Natural killer cell treated with Interleukin-12 subunit alpha and Interleukin-12 subunit beta and Interleukin-15 and Interleukin-18, amount 100 ng/mL, for 72 hours (primary cell): ENCODE measurements at regions not wholly inside any gene's neighbourhood (a gene's known extent, or its start where the extent isn't known, plus 50 kb on each side); places are given as distances from the start of the nearest gene placed in this dataset.

Source experiments
- ATAC-seq, 2 donors: fragments of 150-1000 bp; cut with Tn5 transposase in 1 of 2; sonication (Bioruptor Pico), chemical (Tn5 transposase) in 1 of 2; 2 replicates each; pipeline ENCODE4 v1.10.0; 2021
- DNase-seq: peaks from one replicate; pipeline ENCODE4 v3.0.0; 2022; ENCODE audit warnings: low spot score
- H3K27ac Mint-ChIP-seq, 2 donors: 1 replicate in 1 of 2; 2 replicates in 1 of 2; pipeline ENCODE4 v1.8.0; 2022; ENCODE audit warnings: mixed read lengths in 2 of 2, mild to moderate bottlenecking in 1 of 2, moderate library complexity in 1 of 2
- H3K27me3 Mint-ChIP-seq, 2 donors: 1 replicate in 1 of 2; 2 replicates in 1 of 2; pipeline ENCODE4 v1.8.0; 2022; ENCODE audit warnings: mixed read lengths in 2 of 2
- H3K36me3 Mint-ChIP-seq: one replicate; pipeline ENCODE4 v1.8.0; 2022; ENCODE audit warnings: mixed read lengths
- H3K4me1 Mint-ChIP-seq, 2 donors: 1 replicate in 1 of 2; 2 replicates in 1 of 2; pipeline ENCODE4 v1.8.0; 2022; ENCODE audit warnings: low read depth in 2 of 2, mixed read lengths in 2 of 2, mild to moderate bottlenecking in 1 of 2
- H3K4me3 Mint-ChIP-seq: one replicate; pipeline ENCODE4 v1.8.0; 2022; ENCODE audit warnings: mixed read lengths
- H3K9me3 Mint-ChIP-seq: 2 replicates; pipeline ENCODE4 v1.8.0; 2022; ENCODE audit warnings: mixed read lengths

GRCh38 chr1:181350131-181350530 lies 133.2 kb upstream of the CACNA1E start:
- H3K4me3 Mint-ChIP-seq, result no peak overlapping the region
- no peaks in the 10 kb centered on the region for H3K4me1 Mint-ChIP-seq
- DNase-seq (no peak), ATAC-seq (no peak)
- H3K36me3 Mint-ChIP-seq, result no peaks in the 10 kb centered on the region
- peaks cover 0 to 8% of the 10 kb centered on the region in 2 donors for H3K27me3 Mint-ChIP-seq
- no peaks in the 10 kb centered on the region for H3K9me3 Mint-ChIP-seq
- no peak overlapping the region for H3K27ac Mint-ChIP-seq

DNA sequence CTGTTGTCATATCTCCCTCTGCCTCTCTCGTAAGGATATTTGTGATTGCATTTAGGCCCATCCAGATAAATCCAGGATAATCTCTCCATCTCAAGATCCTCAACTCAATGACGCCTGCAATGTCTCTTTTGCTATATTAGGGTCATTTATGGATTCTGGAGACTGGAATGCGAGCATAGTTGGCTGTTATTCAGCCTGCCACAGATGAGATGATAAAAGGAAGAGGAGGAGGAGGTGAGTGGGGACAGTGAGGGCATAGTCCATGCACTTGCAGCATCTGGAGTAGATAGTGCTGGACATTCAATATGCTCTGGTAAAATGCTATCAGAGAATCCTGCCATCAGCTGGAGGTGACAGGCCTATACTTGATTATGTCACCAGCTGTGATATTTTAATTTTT lies 131.6 kb upstream of the CACNA1E start:
- DNase-seq, result no peak
- no peak overlapping the region for H3K4me3 Mint-ChIP-seq
- no peak overlapping the region for H3K27ac Mint-ChIP-seq
- H3K27me3 Mint-ChIP-seq, result peaks cover 0 to 8% of the 10 kb centered on the region in 2 donors
- no peaks in the 10 kb centered on the region for H3K4me1 Mint-ChIP-seq
- H3K9me3 Mint-ChIP-seq, result no peaks in the 10 kb centered on the region
- no peaks in the 10 kb centered on the region for H3K36me3 Mint-ChIP-seq
- no peak for ATAC-seq

GRCh38 chr1:181352695-181353094 lies 130.6 kb upstream of the CACNA1E start:
- no peak overlapping the region for H3K4me3 Mint-ChIP-seq
- peaks cover 2 to 17% of the 10 kb centered on the region in 2 donors for H3K27me3 Mint-ChIP-seq
- no peaks in the 10 kb centered on the region for H3K9me3 Mint-ChIP-seq
- H3K4me1 Mint-ChIP-seq, result no peaks in the 10 kb centered on the region
- no peak overlapping the region for H3K27ac Mint-ChIP-seq
- no peak for ATAC-seq
- DNase-seq, result no peak
- H3K36me3 Mint-ChIP-seq, result no peaks in the 10 kb centered on the region

DNA sequence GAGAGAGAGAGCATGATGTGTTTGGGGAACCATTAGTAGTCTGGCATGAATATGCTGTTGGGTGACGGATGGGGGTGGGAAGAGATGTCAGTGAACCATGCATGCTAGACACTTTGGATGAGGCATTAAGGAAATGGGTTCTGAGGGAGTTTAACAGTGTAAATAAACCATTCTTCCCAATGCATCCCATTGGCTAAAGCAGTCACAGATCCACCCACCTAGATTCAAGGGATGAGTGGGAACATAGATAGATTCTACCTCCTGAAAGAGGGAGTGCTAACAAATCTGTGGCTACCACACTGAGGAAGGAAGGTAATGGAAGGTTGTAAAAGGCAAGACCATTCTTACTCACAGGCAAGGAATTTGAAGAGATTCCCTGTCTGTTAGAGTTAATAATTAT lies 129.8 kb upstream of the CACNA1E start:
- Mint-ChIP-seq H3K27ac (no peak overlapping the region), H3K36me3 (no peaks in the 10 kb centered on the region), H3K27me3 (peaks cover 2 to 23% of the 10 kb centered on the region in 2 donors), H3K4me1 (no peaks in the 10 kb centered on the region), H3K4me3 (no peak overlapping the region), H3K9me3 (no peaks in the 10 kb centered on the region)
- DNase-seq (no peak), ATAC-seq (no peak)

DNA sequence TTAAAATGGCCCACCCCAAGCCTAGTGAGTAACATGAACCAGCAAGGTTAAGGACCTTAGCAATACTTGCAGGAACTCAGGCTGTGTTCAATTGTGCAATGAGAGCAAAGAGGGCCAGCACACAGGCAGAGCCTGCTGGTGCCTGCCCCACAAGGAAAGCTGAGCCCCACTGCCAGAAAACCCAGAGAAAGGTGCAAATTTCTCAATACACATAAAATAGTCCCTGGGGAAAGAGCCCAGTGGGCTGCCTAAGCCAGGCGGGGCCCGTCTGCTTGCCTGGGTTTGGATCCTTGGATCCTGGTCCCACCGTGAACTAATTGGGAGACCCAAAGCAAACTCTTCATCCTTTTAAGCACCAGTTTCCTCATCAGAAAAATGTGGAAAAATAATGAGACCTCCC lies 128.5 kb upstream of the CACNA1E start:
- ATAC-seq, result no peak
- Mint-ChIP-seq H3K9me3 (no peaks in the 10 kb centered on the region), H3K27ac (no peak overlapping the region), H3K36me3 (no peaks in the 10 kb centered on the region), H3K4me1 (no peaks in the 10 kb centered on the region), H3K27me3 (peaks cover 5 to 31% of the 10 kb centered on the region in 2 donors), H3K4me3 (no peak overlapping the region)
- no peak for DNase-seq

DNA sequence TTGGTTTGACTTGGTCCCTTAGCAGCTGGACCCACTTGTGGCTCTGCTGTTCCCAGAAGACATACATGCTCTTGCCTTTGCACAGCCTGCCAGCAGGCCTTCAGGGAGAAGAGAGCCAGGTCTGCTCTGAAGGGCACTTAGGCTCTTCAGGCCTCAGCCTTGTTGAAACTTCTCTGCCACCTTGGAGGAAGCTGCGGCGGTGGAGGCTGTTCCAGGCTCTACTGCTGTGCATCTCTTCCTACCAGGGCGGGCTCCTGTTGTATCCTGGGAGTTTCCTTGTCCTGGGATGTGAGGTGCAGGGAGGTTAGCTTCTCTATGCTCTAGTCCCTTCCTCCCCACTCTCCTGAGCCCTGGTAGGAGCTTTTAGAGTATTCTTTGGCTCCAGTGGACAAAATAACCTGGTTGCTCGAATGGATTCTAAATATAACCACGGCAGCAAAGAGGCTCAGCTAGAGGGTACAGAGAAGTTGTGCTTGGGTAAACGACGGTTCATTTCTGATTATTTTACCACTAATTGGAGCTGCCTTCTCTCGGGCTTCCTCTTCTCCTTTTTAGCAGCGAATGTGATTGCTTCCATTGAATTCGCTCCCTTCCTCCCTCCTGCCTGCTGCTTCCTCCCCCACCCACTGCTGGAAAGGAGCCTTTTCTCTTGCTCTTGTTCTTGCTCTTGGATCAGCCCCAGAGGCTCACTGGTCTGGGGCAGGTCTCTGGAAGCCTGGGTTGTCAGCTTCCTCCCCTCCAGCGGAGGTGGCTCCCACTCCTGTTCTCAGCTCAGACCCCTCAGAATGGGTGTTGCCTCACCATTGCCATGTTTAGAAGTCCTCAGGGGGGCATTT lies 126.6 kb upstream of the CACNA1E start:
- Mint-ChIP-seq H3K36me3 (no peaks in the 10 kb centered on the region), H3K27ac (no peak overlapping the region)
- no peak for ATAC-seq

GRCh38 chr1:181359012-181359411 lies 124.3 kb upstream of the CACNA1E start:
- DNase-seq (no peak), ATAC-seq (no peak)
- H3K9me3 Mint-ChIP-seq, result no peaks in the 10 kb centered on the region
- H3K27me3 Mint-ChIP-seq, result peaks cover 5 to 23% of the 10 kb centered on the region in 2 donors
- H3K4me3 Mint-ChIP-seq, result no peak overlapping the region
- H3K27ac Mint-ChIP-seq, result no peak overlapping the region
- no peaks in the 10 kb centered on the region for H3K36me3 Mint-ChIP-seq
- H3K4me1 Mint-ChIP-seq, result no peaks in the 10 kb centered on the region

More for the DNA sequence above, 126.6 kb upstream of the CACNA1E start:
- H3K4me3 Mint-ChIP-seq, result no peak overlapping the region
- no peaks in the 10 kb centered on the region for H3K4me1 Mint-ChIP-seq
- H3K27me3 Mint-ChIP-seq, result peaks cover 5 to 31% of the 10 kb centered on the region in 2 donors
- H3K9me3 Mint-ChIP-seq, result no peaks in the 10 kb centered on the region
- no peak for DNase-seq

- no peak for DNase-seq
- no peak overlapping the region for H3K4me3 Mint-ChIP-seq
- no peak overlapping the region for H3K27ac Mint-ChIP-seq
- H3K4me1 Mint-ChIP-seq, result no peaks in the 10 kb centered on the region
- ATAC-seq, result no peak
- H3K27me3 Mint-ChIP-seq, result peaks cover 5 to 6% of the 10 kb centered on the region in 2 donors
- no peaks in the 10 kb centered on the region for H3K9me3 Mint-ChIP-seq
- no peaks in the 10 kb centered on the region for H3K36me3 Mint-ChIP-seq
Measured at GRCh38 chr1:181364801-181365200, 118.5 kb upstream of the CACNA1E start.

DNA sequence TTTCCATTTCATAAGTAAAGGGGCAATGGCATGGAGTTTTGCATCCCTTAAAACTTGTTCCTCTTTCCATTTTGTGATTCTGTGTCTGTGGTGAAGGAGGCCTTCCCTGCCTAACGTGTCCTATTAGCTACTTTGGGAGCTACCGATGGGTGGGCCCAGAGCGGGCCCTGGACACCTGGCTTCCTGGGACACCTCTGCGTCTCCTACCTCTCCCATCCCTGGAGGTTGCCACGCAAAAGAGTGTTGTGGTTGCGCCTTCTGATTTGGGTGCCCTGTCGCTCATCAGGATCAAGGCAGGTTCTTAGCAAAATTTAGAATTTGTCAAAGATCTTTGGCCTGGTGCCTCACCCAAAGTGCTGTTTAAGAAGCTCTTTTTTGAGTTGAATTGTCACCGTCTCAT lies 116.4 kb upstream of the CACNA1E start:
- ATAC-seq (no peak), DNase-seq (no peak)
- Mint-ChIP-seq H3K9me3 (no peaks in the 10 kb centered on the region), H3K4me3 (no peak overlapping the region), H3K4me1 (no peaks in the 10 kb centered on the region), H3K27ac (no peak overlapping the region), H3K36me3 (no peaks in the 10 kb centered on the region), H3K27me3 (peaks cover 5 to 6% of the 10 kb centered on the region in 2 donors)

DNA sequence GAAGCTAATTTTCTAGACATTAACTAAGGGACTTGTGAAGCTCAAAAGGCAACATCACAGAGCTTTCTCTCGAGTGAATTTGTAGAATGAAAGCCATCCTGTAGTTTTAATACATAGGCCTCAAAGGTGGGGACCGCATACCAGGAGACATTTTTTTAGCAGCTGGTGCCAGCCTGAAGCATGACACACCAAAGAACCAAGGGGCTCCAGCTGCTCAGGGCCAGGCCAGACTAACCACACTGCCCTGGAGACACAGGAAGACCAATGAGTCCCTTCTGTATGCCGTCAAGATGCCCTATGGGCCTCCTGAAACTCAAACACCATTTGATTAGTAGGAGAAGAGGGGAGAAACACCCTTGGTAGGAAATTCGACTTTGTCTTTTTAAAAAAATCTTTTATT lies 113.9 kb upstream of the CACNA1E start:
- Mint-ChIP-seq H3K9me3 (no peaks in the 10 kb centered on the region), H3K36me3 (peaks cover 6% of the 10 kb centered on the region), H3K27me3 (peaks cover 10 to 11% of the 10 kb centered on the region in 2 donors), H3K4me3 (no peak overlapping the region), H3K4me1 (no peaks in the 10 kb centered on the region), H3K27ac (no peak overlapping the region)
- DNase-seq (no peak), ATAC-seq (no peak)

DNA sequence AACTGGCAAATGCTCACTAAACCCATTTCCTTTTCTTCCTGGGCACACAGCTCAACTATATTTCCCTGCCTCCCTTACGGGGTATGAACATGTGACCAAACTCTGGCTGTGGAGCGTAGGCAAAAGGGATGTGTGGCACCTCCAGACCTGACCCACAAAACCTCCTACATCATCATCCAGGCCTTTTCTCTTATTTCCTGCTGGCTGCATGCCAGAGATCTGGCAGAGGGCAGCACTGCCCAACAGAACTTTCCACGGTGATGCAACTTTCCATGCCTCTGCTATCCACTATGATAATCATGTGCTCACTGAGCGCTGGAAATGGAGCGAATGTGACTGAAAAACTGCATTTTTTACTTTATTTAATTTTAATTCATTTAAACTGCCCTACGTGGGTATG lies 99.6 kb upstream of the CACNA1E start:
- Mint-ChIP-seq H3K27me3 (peaks cover 5 to 38% of the 10 kb centered on the region in 2 donors), H3K36me3 (no peaks in the 10 kb centered on the region), H3K27ac (no peak overlapping the region), H3K4me1 (no peaks in the 10 kb centered on the region), H3K4me3 (no peak overlapping the region), H3K9me3 (peaks cover 2% of the 10 kb centered on the region)
- no peak for ATAC-seq
- no peak for DNase-seq

DNA sequence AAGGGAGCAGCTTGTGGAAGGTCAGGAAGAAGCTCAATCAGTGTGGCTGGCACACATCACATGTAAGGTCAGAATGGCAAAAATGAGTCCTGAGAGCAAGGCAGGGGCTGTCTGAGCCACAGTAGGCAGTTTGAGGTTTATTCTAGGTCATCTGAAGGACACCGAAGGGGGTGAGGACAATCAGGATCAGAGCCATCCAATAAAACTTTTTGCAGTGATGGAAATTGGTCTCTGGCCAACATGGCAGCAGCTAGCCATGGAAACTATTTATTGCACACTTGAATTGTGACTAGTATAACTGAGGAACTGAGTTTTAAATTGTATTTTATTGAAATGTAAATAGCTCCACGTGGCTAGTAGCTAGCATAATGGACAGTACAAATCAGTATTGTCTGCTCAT lies 97.0 kb upstream of the CACNA1E start:
- Mint-ChIP-seq H3K27me3 (peaks cover 9 to 36% of the 10 kb centered on the region in 2 donors), H3K4me1 (peaks cover 0 to 2% of the 10 kb centered on the region in 2 donors), H3K27ac (no peak overlapping the region), H3K36me3 (no peaks in the 10 kb centered on the region), H3K4me3 (no peak overlapping the region), H3K9me3 (no peaks in the 10 kb centered on the region)
- ATAC-seq (no peak), DNase-seq (no peak)

GRCh38 chr1:181386951-181387350 lies 96.4 kb upstream of the CACNA1E start:
- DNase-seq, result no peak
- Mint-ChIP-seq H3K4me1 (peaks cover 0 to 2% of the 10 kb centered on the region in 2 donors), H3K36me3 (no peaks in the 10 kb centered on the region), H3K9me3 (no peaks in the 10 kb centered on the region), H3K27me3 (peaks cover 12 to 36% of the 10 kb centered on the region in 2 donors), H3K4me3 (no peak overlapping the region), H3K27ac (no peak overlapping the region)
- no peak for ATAC-seq

DNA sequence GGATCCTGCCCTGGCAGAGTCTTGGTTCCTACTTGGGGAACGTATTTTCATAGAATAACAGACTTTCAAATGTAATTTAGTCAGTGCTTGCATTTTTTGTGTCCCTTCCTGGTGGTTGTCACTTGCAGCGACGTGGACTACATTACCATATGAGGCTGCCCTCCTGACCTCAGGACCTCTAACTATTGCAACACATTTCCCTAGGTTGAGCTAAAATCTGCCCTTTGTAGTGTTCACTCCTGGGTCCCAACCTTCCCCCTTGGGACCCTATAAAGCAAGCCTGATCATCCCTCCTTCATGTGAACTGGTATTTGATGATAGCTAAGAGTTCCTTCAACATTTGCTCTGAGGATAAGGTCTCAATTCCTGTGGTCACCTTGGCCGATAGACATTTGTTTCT lies 95.6 kb upstream of the CACNA1E start:
- H3K4me1 Mint-ChIP-seq, result peaks cover 0 to 2% of the 10 kb centered on the region in 2 donors
- no peak overlapping the region for H3K4me3 Mint-ChIP-seq
- peaks cover 18 to 42% of the 10 kb centered on the region in 2 donors for H3K27me3 Mint-ChIP-seq
- H3K9me3 Mint-ChIP-seq, result no peaks in the 10 kb centered on the region
- H3K27ac Mint-ChIP-seq, result no peak overlapping the region
- no peak for ATAC-seq
- no peak for DNase-seq
- no peaks in the 10 kb centered on the region for H3K36me3 Mint-ChIP-seq
